ENCODE measurements at regions not wholly inside any gene's neighbourhood (a gene's known extent, or its start where the extent isn't known, plus 50 kb on each side); places are given as distances from the start of the nearest gene placed in this dataset.

GRCh38 chr4:3343358-3343757 is 50.5 kb downstream of the RGS12 start:
- no peak for DNase-seq (ENCODE audit: low read depth)

GRCh38 chr4:3344104-3344503 is 51.3 kb downstream of the RGS12 start:
- no peak for DNase-seq (ENCODE audit: low read depth)

DNA sequence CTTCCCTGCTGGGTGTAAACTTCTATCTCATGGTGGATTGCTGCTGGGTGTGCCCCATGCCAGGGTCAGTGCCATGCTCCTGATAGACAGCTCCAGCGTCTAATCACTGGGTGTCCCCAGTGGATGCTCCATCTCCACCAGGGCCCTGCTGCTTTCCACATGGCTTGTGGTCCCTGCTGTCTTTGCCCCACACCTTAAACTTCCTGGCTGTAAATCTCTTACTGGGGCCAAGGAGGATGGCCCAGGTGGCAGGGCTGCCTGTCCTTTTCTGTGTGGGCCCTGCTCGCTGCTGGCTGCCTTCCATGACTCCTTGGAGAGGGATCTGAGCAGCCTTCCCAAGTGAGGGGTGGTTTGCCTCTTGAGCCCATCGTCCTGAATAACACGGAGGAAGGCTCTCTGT is 51.8 kb downstream of the RGS12 start:
- DNase-seq (ENCODE audit: low read depth): no peak

DNA sequence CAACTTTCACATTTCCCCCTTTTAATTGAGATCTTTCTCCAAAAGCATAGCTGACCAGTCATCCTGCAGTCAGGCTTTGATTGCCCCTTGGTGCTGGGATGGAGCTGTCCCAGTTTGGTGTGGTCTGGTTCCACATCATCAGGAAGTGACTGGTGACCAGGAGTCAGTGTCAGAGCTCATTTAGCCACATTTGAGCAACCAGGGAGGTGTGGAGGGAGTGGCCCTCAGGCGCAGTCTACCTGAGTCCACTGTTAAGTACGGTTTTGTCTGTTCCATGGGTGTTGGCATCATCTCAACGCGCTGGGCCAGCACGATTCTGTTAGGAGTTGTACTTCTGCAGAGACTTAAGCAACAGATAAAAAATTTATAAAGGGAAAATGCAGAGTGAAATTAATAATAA is 52.6 kb downstream of the RGS12 start:
- no peak for DNase-seq (ENCODE audit: low read depth)

DNA sequence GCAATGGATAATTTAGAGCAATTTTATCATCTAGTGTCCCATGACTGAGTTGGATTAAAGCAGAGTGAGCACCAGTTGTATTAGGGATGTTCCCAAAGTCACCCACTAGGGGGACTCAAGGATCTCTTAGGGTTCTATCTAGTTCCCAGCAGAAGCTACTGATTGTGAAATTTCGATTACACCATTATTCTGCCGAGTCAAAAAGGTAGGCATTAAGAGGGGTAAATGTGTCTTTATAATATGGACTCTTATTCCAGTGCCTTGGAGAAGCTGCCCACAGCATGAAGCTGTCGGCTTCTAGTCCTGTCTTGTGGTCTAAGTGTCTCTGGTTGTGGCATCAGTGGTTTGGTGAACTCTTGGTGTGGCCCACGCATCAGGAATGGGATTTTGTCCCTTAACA is 53.3 kb downstream of the RGS12 start:
- peak; percentile 55 for DNase-seq (ENCODE audit: low read depth)

DNA sequence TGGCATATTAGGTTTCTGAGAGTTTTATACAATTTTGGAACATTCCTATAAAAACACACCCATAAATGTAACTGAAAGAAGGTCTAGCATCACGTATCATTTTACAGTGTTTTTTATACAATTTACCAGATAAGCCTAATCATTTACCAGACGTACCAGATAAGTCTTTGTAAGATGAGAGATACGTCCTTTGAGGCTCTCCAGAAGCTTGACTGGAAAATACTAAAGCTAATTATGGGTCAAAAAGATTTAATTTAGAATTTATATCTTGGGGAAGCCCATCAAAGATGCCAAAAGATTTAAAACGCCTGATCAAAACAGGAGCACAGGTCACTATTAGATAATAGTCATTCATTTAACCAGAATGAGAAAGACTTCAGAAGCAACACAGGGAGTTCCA is 55.0 kb downstream of the RGS12 start:
- no peak for DNase-seq (ENCODE audit: low read depth)

DNA sequence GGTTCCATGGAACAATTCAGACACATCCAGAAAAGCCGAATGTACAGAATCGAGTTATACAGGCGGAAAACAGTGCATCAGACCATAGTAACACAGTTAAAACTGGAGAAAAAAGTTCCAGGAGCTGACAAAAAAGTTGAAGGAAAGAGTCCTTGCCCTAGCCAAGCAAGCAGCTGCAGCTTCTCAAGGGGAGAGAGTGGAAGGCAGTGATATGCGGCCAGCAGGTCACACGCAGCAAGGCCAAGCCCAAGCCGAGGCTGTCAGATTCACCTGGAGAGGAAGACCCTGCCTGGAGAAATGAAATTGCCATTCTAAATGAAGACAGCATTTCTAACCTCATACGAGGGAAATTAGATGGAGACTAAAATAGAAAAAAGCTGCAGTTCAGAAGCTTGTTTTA is 55.8 kb downstream of the RGS12 start:
- no peak for DNase-seq (ENCODE audit: low read depth)

DNA sequence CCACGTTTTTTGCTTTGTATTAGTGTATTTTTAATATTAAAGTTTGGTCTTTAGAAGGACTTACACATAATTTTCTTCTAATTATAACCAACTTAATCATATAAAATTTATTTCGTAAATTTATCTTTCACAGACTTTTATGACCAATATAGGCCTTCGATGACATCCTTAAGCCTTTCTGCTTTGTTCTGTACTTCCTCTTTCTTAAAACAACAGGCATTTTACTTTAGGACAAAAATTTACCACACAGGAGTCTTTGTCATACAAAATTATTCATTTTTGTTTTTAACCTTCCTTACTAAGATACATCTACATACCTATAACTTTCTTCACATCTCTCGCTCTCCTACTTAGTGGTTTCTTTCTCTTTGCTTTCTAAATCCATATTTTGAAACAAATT is 56.3 kb downstream of the RGS12 start:
- DNase-seq (ENCODE audit: low read depth): no peak

DNA sequence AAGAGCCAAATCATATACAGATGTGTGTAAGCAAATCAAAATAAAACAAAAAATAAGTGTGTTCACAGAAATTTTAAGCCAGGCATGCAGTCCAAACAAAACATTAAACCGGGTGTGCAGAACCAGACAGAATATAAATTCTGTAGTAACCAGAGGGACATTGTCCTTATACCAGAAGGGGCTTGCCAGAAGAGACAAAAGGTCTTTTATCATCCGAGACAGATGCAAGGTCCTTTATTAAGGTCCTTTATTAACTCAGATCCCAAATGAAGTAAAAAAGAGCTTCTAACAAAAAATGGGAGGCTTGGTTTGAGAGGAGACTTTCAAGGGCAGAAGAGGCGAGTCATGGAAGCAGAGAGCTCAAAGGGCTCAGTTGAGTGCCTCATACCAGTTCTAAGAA is 59.2 kb downstream of the RGS12 start:
- no peak for DNase-seq (ENCODE audit: low read depth)

DNA sequence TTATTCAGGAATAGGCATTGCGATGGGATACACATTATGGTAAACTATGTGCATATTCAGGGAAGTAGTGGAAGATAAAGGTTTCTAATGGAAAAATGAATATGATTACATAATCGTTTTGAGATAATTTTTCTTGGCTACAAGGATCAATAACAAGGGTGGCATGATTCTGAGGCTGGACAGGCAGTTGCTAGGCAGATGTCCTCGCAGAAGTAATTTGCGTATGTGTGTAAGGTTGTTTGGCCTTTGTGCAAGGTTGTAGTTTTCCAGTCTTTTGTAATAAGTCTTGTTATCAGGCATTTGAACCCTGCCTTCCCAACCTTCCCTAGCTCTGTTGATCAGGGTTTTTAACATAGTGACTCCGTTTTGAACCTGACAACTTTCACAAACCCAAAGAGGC is 59.7 kb downstream of the RGS12 start:
- DNase-seq (ENCODE audit: low read depth): no peak

DNA sequence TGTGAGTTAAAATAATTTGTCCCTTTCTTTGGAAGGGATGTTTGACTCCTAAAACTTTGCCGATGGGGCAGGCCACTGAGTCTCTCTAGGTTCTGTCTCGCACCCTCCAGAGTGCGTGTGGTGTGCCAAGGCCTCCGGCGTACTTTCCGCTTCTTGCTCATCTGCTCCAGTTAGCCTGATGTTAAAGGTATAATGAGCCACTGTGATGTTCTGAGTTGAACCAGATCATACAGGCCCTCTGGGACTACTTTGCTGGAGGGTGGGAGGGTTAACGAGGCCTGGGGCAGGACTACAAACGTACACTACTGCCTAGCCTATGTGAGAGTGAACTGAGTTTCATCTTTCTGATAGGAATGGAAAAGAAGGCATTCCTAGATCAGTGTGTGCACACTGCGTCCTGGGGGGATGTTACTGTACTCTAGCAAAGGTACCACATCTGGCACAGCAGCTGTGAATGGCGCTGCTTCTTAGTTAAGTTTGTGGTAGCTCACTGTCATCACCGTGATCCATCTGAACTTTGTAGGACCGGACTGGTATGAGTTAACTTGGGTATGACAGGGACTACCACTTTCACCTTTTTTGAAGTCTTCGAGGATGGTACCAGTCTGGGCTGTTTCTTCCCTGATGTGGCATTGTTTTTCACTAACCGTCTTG is 60.2 kb downstream of the RGS12 start:
- DNase-seq (ENCODE audit: low read depth): no peak

- DNase-seq (ENCODE audit: low read depth): no peak
These were observed 61.1 kb downstream of the RGS12 start for GRCh38 chr4:3353752-3354454.

DNA sequence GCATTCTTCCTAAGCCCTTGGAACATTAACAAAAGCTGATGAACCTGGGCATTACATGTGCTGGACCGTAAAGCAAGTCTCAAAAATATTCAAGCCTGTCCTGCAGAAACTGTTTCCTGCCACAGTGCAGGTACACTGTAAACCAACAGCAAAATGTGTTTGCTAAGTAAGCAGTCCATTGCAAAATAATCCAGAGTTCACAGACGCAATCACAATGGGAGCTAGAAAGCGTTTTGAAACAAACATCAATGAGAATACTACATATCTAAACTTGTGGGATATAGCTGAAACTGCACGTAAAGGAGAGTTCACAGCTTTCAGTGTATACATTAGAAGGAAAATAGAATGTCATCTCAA is 61.6 kb downstream of the RGS12 start:
- no peak for DNase-seq (ENCODE audit: low read depth)

DNA sequence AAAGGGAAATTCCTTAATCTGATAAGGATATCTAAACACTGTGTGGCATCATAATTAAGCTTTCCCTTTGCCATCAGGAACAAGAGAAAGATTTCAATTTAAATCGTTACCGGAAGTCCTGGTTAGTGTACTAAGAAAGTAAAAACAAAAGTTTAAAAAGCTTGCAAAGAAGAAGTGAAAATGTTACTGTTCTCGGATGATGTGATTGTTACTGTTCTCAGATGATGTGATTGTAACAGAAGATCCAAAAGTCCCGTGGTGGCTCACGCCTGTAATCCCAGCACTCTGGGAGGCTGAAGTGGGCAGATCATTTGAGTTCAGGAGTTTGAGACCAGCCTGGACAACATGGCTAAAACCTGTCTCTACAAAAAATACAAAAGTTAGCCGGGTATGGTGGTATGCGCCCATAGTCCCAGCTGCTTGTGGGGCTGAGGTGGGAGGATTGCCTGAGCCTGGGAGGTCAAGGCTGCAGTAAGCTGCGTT is 62.5 kb downstream of the RGS12 start:
- no peak for DNase-seq (ENCODE audit: low read depth)

DNA sequence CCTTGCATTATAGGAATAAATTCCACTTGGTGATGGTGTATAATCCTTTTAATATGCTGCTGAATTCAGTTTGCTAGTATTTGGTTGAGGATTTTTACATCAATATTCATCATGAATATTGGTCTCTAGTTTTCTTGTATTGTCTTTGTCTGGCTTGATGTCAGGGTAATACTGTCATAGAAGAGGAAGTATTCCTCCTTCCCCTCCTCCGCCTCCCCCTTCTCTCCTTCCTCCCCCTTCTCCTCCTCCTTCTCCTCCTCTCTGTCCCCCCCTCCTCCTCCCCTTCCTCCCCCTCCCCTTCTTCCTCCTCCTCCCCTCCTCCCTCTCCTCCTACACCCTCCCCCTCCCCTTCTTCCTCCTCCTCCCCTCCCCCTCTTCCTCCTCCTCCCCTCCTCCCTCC is 65.8 kb downstream of the RGS12 start:
- DNase-seq (ENCODE audit: low read depth): no peak

DNA sequence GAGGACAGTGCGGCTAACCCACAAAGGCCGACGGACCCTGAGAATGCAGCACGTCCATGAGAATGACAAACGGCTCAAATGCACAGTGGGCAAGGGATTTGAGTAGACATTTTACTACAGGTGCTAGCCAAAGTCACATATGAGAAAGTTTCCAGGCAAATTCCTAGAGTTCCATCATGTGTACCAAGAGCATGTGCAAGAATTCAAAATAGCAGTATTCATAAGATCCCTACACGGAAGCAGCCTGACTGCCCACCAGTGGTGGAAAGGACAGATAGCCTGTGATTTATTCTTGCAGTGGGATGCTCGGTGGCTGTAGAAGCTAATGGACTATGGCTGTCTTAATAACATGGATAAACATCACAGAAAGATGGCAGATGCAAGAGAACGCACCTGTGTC is 68.0 kb downstream of the RGS12 start:
- no peak for DNase-seq (ENCODE audit: low read depth)

- no peak for DNase-seq (ENCODE audit: low read depth)
These were observed 68.6 kb downstream of the RGS12 start for GRCh38 chr4:3361406-3361805.

- no peak for DNase-seq (ENCODE audit: low read depth)
These were observed 69.1 kb downstream of the RGS12 start for GRCh38 chr4:3361896-3362295.

DNA sequence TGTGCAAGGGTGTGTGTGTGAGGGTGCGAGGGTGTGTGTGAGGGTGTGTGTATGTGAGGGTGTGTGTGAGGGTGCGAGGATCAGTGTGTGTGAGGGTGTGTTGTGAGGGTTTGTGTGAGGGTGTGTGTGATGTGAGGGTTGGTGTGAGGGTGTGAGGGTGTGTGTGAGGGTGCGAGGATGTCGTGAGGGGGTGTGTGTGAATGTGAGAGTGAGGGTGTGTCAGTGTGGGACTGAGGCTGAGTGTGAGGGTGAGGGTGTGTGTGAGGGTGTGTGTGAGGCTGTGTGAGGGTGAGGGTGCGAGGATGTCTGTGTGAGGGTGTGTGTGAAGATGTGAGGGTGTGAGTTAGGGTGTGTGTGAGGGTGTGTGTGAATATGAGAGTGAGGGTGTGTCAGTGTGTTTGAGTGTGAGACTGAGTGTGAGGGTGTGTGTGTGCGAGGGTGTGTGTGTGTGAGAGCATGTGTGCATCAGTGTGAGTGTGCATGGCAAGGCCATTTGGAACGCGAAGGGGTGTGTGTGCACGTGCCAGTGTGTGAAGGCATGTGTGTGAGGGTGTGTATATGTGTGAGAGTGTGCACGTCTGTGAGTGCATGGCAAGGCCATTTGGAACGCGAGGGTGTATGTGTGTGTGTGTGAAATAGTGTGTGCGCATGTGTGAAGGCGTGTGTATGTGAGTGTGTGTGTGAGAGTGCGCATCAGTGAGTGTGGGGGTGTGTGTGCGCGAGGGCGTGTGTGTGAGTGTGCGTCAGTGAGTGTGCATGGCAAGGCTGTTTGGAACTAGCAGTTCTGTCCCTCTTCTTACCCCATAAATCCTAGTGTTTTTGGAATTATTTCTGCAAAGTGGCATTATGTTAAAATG is 69.8 kb downstream of the RGS12 start:
- DNase-seq (ENCODE audit: low read depth): no peak

- DNase-seq (ENCODE audit: low read depth): no peak
These were observed 70.8 kb downstream of the RGS12 start for GRCh38 chr4:3363411-3364141.

- no peak for DNase-seq (ENCODE audit: low read depth)
These were observed 71.4 kb downstream of the RGS12 start for GRCh38 chr4:3364199-3364598.

GRCh38 chr4:3364634-3365314 is 72.0 kb downstream of the RGS12 start:
- DNase-seq (ENCODE audit: low read depth): no peak

Measured in non-pigmented ciliary epithelial cell (primary cell).